ENCODE measurements at regions not wholly inside any gene's neighbourhood (a gene's known extent, or its start where the extent isn't known, plus 50 kb on each side); places are given as distances from the start of the nearest gene placed in this dataset.
"Not testable (repeated sequence)": the region's sequence is repeated elsewhere in the genome, so short reads cannot be mapped to it uniquely, and the experiment has no call there.

GRCh38 chr7:94174956-94175355, 170.8 kb upstream of the BET1 start:
- DNase-seq = no peak

- no peak for DNase-seq
Observed at GRCh38 chr7:94176694-94177200, 172.6 kb upstream of the BET1 start.

DNA sequence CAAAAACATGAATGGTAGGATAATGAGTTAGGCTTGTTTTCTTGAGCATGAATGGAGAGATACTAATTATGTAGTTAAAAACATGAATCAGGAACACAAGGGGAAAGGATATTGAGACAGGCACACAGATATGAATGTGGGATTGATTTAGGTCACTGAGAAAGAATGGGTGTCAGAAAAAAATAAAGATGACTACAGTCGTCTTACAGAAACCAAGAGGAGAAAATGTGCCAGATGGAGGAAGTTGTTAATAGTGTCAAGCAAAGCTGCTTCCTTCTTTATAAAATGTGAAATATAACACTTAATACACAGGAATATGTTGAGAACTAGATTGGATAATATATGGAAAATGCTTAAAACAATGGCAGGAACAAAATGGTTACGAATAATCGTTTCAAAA, 173.3 kb upstream of the BET1 start:
- DNase-seq = no peak

- DNase-seq = peak; percentile 17
Observed at GRCh38 chr7:94178230-94178629, 174.1 kb upstream of the BET1 start.

DNA sequence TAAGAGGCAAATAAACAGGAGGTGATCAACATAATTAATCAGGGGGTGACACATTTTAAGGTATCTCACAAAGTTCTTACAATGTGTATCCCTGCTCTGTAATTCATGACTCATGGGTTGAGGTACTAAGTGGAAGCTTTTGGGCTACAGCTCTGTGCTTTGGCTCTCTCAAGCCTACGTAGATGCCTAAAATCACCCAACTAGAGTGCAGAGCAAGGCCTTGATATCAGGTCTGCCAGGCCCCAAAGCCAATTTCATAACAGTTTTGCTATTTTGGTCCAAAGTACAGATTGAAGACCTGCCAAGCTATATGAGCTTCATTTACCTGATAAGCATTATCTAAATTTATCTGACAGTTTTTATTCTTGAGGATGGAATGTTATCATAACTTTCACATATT, 175.3 kb upstream of the BET1 start:
- DNase-seq = no peak

GRCh38 chr7:94182066-94182465, 177.9 kb upstream of the BET1 start:
- no peak for DNase-seq

DNA sequence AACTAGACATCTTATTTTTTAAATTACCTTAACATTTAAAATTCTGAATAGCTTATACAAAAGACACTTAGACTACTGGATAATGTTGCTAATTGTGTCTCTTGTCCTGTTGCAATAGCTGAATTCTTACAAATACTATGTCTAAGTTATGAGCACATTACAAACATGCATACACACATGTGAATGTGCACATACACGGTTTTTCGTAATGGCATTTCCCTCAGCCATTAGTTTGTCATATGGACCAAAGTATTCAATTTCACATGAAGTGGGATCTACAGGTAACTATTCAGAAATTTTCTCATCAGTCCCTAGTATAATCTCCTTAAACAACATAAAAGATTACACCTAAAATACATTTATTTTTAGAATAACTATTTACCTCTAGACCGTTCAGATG, 178.6 kb upstream of the BET1 start:
- DNase-seq = no peak

DNA sequence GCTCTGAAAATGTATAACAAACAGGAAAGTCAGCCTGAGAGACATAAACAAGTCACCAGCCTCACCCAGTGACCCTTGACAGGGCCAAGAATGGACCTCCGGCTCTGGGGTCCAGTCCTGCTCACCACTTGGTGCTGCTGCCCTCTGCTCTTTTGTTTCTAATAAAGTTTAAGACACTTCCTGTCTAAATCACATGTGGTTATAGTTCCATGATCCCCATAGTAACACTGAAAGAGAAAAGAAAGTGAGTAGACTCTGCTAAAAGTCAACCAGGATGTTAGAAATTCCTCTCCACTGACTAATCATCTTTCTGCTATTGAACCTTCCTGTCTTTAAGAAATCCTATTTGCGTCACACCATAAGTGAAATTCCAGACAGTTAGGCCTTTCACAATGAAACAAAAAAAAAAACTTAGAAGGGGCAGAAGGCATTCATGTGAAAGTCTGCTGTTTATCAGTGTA, 179.2 kb upstream of the BET1 start:
- DNase-seq = no peak

GRCh38 chr7:94183891-94184290, 179.7 kb upstream of the BET1 start:
- DNase-seq = no peak

DNA sequence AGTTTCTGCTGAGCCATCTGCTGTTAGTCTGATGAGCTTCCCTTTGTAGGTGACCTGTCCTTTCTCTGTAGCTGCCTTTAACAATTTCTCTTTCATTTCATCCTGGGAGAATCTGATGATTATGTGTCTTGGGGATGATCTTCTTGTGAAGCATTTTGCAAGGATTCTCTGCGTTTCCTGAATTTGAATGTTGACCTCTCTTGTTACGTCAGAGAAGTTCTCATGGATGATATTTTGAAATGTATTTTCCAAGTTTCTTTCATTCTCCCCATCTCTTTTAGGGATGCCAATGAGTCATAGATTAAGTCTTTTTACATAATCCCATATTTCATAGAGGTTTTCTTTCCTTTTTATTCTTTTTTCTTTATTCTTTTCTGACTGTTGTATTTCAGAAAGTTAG, 184.2 kb upstream of the BET1 start:
- no peak for DNase-seq

DNA sequence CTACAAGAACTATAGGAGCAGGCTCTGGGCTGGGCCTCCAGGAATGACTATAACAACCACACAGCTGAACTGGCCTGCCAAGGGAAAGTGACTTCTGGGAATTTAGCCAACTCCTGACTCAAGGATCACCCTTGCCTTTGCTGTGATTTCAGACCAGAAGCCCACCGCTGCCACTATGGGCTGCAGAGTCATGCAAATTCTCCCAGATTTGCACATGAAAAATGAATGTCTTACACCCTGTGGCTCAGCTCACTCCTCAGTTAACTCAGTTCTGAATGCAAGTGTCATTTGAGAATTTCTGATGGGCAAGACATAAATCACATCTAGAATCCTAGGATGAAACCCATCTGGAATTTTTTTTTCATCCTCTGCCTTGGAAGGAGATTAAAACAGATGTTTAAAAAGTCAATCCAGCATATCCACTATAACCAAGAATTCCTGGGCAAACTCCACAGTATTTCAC, 186.5 kb upstream of the BET1 start:
- DNase-seq = no peak

DNA sequence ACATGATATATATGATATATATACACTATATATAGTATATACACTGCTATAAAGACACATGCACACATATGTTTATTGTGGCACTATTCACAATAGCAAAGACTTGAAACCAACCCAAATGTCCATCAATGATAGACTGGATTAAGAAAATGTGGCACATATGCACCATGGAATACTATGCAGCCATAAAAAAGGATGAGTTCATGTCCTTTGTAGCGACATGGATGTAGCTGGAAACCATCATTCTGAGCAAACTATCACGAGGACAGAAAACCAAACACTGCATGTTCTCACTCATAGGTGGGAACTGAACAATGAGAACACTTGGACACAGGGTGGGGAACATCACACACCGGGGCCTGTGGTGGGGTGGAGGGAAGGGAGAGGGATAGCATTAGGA, 190.3 kb upstream of the BET1 start:
- not testable (repeated sequence) for DNase-seq

DNA sequence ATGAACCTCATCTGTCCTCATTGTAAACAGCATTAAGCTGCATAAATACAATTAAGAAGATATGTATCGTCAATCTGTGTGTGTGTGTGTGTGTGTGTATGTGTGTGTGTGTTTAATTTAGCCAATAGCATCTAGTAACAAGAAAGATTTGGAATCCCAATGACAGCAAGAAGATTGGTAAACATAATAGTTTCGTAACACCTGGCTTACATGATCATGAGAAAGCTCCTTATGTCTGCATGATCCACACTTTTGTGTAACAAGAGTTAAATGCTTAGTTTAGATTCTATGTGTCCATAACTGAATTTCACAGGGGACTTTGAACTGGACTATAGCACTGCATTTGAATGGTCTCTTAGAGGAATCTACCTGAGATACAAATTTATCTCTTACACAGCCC, 191.0 kb upstream of the BET1 start:
- DNase-seq = no peak

DNA sequence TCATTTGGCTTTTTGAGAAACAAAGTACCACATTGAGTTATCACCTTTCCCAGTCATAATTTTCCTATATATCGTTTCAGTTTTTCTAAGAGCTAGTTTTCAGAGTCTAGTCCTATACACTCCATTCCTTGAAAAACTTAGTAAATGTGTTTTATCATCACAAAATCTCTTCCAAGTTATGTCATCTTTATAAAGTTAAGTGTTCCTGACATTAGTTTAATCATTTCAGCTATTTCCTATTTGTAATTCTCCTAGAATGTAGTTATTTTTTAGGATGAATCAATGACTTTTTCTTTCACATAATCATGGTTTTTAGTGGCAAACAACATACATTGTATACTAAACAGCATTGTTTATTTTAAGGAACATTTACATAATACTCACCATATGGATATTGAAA, 191.7 kb upstream of the BET1 start:
- no peak for DNase-seq

GRCh38 chr7:94205529-94205928, 189.2 kb upstream of the COL1A2 start:
- DNase-seq = no peak

- DNase-seq = no peak
Observed at GRCh38 chr7:94206295-94206694, 188.4 kb upstream of the COL1A2 start.

DNA sequence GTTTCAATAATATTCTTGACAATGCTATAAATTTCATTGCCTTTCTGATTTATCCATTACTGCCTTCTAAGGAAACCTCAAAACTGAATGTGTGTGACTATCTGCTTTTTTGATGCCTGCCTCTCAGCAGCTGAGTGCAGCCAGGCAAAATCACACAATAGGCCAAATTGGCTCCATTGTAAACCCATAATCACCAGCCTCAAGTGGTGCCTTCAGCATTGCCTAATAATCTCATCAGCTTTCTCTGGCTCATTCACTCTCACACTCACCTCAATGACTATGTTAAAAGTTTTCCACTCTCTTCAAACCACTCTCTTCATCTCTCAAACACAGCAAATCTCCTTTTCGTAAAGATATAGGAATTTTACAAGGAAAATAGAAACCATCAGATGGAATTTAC, 182.5 kb upstream of the COL1A2 start:
- DNase-seq = no peak

DNA sequence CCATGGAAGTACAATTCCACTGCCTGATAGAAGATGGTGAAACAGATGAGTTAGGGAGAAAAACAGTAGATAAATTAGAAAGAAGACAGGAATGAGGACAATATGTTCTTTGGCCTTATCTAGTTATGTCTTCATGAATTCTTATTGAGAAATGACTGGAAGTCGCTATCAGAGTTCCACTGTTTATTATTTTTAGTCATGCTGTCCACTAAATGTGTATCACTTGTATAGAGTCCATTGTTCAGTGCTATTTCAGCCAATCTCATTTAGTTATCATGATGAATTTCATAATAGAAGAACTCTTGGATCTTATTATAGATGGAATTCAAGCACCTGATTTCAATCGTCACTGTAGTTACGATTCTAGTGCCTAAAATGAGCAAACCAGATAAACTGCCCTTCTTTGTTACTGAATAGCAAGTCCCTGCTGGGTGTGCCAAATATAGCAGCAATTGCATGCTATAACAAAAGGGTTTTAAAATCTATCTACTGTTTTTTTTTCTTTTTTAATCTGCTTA, 177.7 kb upstream of the COL1A2 start:
- DNase-seq = no peak

DNA sequence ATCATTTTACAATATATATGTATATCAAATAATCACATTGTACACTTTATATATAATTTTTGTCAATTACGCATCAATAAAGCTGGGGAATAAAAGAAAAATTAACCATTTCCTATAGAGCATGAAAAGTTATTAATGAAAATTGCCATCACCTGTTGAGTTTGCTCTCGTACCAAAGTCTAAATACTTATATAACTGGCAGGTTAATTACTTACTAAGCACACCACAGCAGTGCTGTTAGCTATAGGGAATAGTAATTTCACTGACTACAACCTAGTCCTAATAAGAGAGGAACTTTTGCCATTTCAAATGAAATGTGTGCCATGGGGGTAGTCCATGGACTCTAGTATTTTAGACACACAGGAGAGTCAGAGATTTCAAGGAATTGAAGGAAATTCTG, 176.9 kb upstream of the COL1A2 start:
- DNase-seq = no peak

GRCh38 chr7:94222516-94222915, 172.2 kb upstream of the COL1A2 start:
- no peak for DNase-seq

GRCh38 chr7:94223375-94224084, 171.2 kb upstream of the COL1A2 start:
- DNase-seq = no peak

DNA sequence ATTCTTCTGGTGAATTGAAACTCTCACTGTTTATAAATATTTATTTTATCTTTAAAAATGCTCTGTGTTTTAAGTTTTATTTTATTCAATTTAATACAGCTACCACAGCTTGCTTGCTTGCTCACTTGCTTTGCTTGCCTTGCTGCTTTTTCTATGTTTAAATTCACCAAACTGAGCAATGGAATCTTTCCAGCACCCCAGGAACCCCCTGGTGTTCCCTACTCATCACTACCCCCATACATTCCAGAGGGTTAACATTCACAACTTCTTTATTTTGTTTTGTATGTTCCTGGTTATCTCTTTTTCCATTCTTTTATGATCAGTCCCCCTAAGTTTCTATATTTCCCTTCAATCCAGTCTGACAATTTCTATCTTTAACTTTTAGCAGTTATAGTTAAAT, 166.5 kb upstream of the COL1A2 start:
- DNase-seq = no peak

- DNase-seq = no peak
Observed at GRCh38 chr7:94228678-94229077, 166.0 kb upstream of the COL1A2 start.

DNA sequence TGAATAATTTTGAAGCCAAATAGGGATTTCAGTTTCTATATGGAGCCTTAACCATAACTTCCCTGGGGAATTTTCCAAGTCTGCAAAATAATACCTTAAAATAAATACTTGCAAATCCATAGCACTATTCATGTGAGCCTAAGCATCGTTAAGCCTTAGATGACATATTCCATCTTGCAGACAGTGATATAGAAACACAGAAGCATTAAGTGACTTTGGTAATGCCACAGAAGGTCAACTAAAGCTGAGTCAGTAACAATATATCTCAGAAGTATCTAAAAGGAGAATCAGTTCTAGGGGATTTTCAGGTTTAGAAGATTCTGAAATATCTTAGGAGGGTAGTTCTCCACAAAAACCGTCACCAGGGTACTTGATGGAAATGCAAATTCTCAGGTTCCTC, 163.4 kb upstream of the COL1A2 start:
- DNase-seq = no peak

DNA sequence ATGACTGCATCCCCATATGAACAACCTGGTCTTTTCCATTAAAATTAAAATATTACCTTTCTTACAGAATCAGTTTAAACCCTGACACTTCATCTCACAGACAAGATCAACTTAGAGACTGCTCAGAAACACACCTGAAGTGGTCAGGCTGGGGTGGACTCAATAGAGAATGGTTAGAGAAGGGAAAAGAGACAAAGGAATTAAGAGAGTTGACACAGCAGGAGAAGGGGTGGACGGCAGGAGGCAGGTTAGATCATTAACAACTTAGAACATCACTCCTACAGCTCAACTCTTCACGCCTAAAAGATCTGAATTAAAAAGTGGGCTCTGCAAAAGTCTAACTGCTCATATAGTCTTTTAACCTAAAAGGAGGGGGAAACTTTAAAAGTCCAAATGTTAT, 157.7 kb upstream of the COL1A2 start:
- DNase-seq = no peak

Measured in activated CD4-positive, alpha-beta T cell treated with anti-CD3 and anti-CD28 coated beads, Interleukin-10, Interleukin-2, amounts not matched to agents 100 ng/mL and 50 ng/mL, durations not matched to agents 16 hours and 8 hours (primary cell).